ENCODE measurements at regions not wholly inside any gene's neighbourhood (a gene's known extent, or its start where the extent isn't known, plus 50 kb on each side); places are given as distances from the start of the nearest gene placed in this dataset.

GRCh38 chrX:8323356-8323755 is 141.3 kb upstream of the VCX3B start:
- no peak for DNase-seq (ENCODE audit: low spot score)

- no peak for DNase-seq (ENCODE audit: low spot score)
Observed at GRCh38 chrX:8341814-8342590, 122.6 kb upstream of the VCX3B start.

- no peak for DNase-seq (ENCODE audit: low spot score)
Observed at GRCh38 chrX:8345473-8345872, 119.2 kb upstream of the VCX3B start.

GRCh38 chrX:8346060-8346459 is 118.6 kb upstream of the VCX3B start:
- no peak for DNase-seq (ENCODE audit: low spot score)

- no peak for DNase-seq (ENCODE audit: low spot score)
Observed at GRCh38 chrX:8346892-8347291, 117.7 kb upstream of the VCX3B start.

- DNase-seq (ENCODE audit: low spot score), result no peak
Observed at GRCh38 chrX:8349816-8350544, 114.7 kb upstream of the VCX3B start.

GRCh38 chrX:8358302-8358701 is 106.3 kb upstream of the VCX3B start:
- DNase-seq (ENCODE audit: low spot score), result no peak

GRCh38 chrX:8364369-8365141 is 100.1 kb upstream of the VCX3B start:
- DNase-seq (ENCODE audit: low spot score), result no peak

- peak; percentile 7 for DNase-seq (ENCODE audit: low spot score)
Observed at GRCh38 chrX:8366481-8366880, 98.1 kb upstream of the VCX3B start.

- no peak for DNase-seq (ENCODE audit: low spot score)
Observed at GRCh38 chrX:8374041-8374825, 90.4 kb upstream of the VCX3B start.

- no peak for DNase-seq (ENCODE audit: low spot score)
Observed at GRCh38 chrX:8377041-8377440, 87.6 kb upstream of the VCX3B start.

- no peak for DNase-seq (ENCODE audit: low spot score)
Observed at GRCh38 chrX:8390771-8391170, 73.9 kb upstream of the VCX3B start.

- DNase-seq (ENCODE audit: low spot score), result no peak
Observed at GRCh38 chrX:8403988-8404387, 60.6 kb upstream of the VCX3B start.

GRCh38 chrX:8404471-8404870 is 60.2 kb upstream of the VCX3B start:
- DNase-seq (ENCODE audit: low spot score), result no peak

GRCh38 chrX:8404926-8405325 is 59.7 kb upstream of the VCX3B start:
- DNase-seq (ENCODE audit: low spot score), result no peak

- no peak for DNase-seq (ENCODE audit: low spot score)
Observed at GRCh38 chrX:8405631-8406030, 59.0 kb upstream of the VCX3B start.

GRCh38 chrX:8413279-8413678 is 51.4 kb upstream of the VCX3B start:
- no peak for DNase-seq (ENCODE audit: low spot score)
